Gastroesophageal sphincter (tissue), 3 donors: ENCODE measurements at regions not wholly inside any gene's neighbourhood (a gene's known extent, or its start where the extent isn't known, plus 50 kb on each side); places are given as distances from the start of the nearest gene placed in this dataset.

Source experiments
- CTCF ChIP-seq, 4 experiments: fragments of 200-600 bp in 2 of 4; fragments of 450-650 bp in 2 of 4; sonication (generic) in 1 of 4; IDR thresholded peaks; one replicate each; pipeline ENCODE4 v1.5.1; 2017 to 2019; ENCODE audit warnings: antibody characterized with exemption in 4 of 4, mild to moderate bottlenecking in 2 of 4, moderate library complexity in 2 of 4
- EP300 ChIP-seq: sonication (generic); formaldehyde crosslinking; IDR thresholded peaks from one replicate; pipeline ENCODE4 v1.6.1; 2017; ENCODE audit warnings: antibody characterized with exemption, mild to moderate bottlenecking
- POLR2A ChIP-seq, 2 donors: fragments of 450-650 bp; IDR thresholded peaks; one replicate each; pipeline ENCODE4 v1.6.1; 2017; ENCODE audit warnings: antibody characterized with exemption in 2 of 2, mild to moderate bottlenecking in 2 of 2, moderate library complexity in 1 of 2
- POLR2AphosphoS5 ChIP-seq: sonication (generic); formaldehyde crosslinking; IDR thresholded peaks from one replicate; pipeline ENCODE4 v1.6.1; 2017; ENCODE audit warnings: antibody characterized with exemption

- TF ChIP-seq POLR2A (IDR thresholded peaks at IDR 0.05) (no peak), EP300 (no peak), CTCF (IDR thresholded peaks at IDR 0.05) (no peak), POLR2AphosphoS5 (no peak)
These were observed 228.2 kb upstream of the TPRG1 start for GRCh38 chr3:188943591-188943990.
